SH-SY5Y (cell line): ENCODE measurements at regions not wholly inside any gene's neighbourhood (a gene's known extent, or its start where the extent isn't known, plus 50 kb on each side); places are given as distances from the start of the nearest gene placed in this dataset.

Experiments
- GATA2 ChIP-seq: IDR thresholded peaks from 2 replicates; pipeline ENCODE4 v1.6.1; 2011; ENCODE audit warnings: mild to moderate bottlenecking, low read depth, low read length
- GATA3 ChIP-seq: IDR thresholded peaks from 2 replicates; pipeline ENCODE4 v1.6.1; 2011; ENCODE audit warnings: low read depth, mild to moderate bottlenecking, low read length, moderate library complexity

GRCh38 chr2:144071461-144071860 lies 448.5 kb downstream of the ZEB2 start:
- no peak for TF ChIP-seq GATA2
- TF ChIP-seq GATA3, result no peak

GRCh38 chr2:144067506-144067905 lies 452.4 kb downstream of the ZEB2 start:
- TF ChIP-seq GATA3 (no peak), GATA2 (no peak)

GRCh38 chr2:144063602-144064001 lies 456.3 kb downstream of the ZEB2 start:
- TF ChIP-seq GATA3 (no peak), GATA2 (no peak)

GRCh38 chr2:144054911-144055310 lies 465.0 kb downstream of the ZEB2 start:
- TF ChIP-seq GATA2 (no peak), GATA3 (no peak)

- TF ChIP-seq GATA3 (no peak), GATA2 (no peak)
Observed at GRCh38 chr2:144052083-144052482, 467.8 kb downstream of the ZEB2 start.

GRCh38 chr2:144049137-144049536 lies 470.8 kb downstream of the ZEB2 start:
- TF ChIP-seq GATA3 (no peak), GATA2 (no peak)

GRCh38 chr2:144048631-144049060 lies 471.3 kb downstream of the ZEB2 start:
- TF ChIP-seq GATA2 (no peak), GATA3 (no peak)

- no peak for TF ChIP-seq GATA3
- TF ChIP-seq GATA2, result no peak
Observed at GRCh38 chr2:144042751-144043150, 477.2 kb downstream of the ZEB2 start.

GRCh38 chr2:144041612-144042011 lies 478.3 kb downstream of the ZEB2 start:
- TF ChIP-seq GATA2 (no peak), GATA3 (no peak)

GRCh38 chr2:144040834-144041233 lies 479.1 kb downstream of the ZEB2 start:
- TF ChIP-seq GATA2 (no peak), GATA3 (no peak)

- TF ChIP-seq GATA2 (no peak), GATA3 (no peak)
Observed at GRCh38 chr2:144032566-144032965, 487.4 kb downstream of the ZEB2 start.

- no peak for TF ChIP-seq GATA2
- TF ChIP-seq GATA3, result no peak
Observed at GRCh38 chr2:144030791-144031190, 489.1 kb downstream of the ZEB2 start.

GRCh38 chr2:144027593-144027992 lies 492.3 kb downstream of the ZEB2 start:
- no peak; the same call in 1 of the 2 replicates for TF ChIP-seq GATA2
- no peak for TF ChIP-seq GATA3

- TF ChIP-seq GATA3, result no peak
- no peak for TF ChIP-seq GATA2
Observed at GRCh38 chr2:144026753-144027152, 493.2 kb downstream of the ZEB2 start.

GRCh38 chr2:144020047-144020446 lies 499.9 kb downstream of the ZEB2 start:
- TF ChIP-seq GATA3, result no peak
- no peak for TF ChIP-seq GATA2

GRCh38 chr2:144015655-144016245 lies 504.2 kb downstream of the ZEB2 start:
- no peak for TF ChIP-seq GATA3
- TF ChIP-seq GATA2, result no peak

- TF ChIP-seq GATA2 (no peak), GATA3 (no peak)
Observed at GRCh38 chr2:144015036-144015435, 504.9 kb downstream of the ZEB2 start.
